HG02885 (cell line): ENCODE measurements at regions not wholly inside any gene's neighbourhood (a gene's known extent, or its start where the extent isn't known, plus 50 kb on each side); places are given as distances from the start of the nearest gene placed in this dataset.
"Not testable (repeated sequence)": the region's sequence is repeated elsewhere in the genome, so short reads cannot be mapped to it uniquely, and the experiment has no call there.

Experiments used
- ATAC-seq: cut with Tn5 transposase; IDR thresholded peaks from one replicate; pipeline ENCODE4 v1.9.1; 2021; ENCODE audit warnings: mild to moderate bottlenecking; ENCODE audit not compliant: unreplicated experiment, poor library complexity

DNA sequence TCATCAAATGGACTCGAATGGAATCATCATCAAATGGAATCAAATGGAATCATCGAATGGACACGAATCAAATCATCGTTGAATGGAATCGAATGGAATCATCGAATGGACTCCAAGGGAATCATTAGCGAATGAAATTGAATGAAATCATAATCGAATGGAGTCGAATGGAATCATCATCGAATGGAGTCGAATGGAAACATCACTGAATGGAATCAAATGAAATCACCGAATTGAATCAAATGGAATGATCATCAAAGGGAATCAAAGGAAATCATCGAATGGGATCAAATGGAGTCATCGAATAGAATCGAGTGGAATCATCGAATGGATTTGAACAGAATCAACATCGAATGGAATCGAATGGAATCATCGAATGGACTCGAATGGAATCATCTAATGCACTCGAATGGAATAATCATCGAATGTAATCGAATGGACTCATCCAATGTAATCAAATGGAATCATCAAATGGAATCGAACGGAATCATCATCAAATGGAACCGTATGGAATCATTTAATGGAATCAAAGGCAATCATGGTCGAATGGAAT lies 232.2 kb downstream of the SHCBP1 start:
- not testable (repeated sequence) for ATAC-seq

DNA sequence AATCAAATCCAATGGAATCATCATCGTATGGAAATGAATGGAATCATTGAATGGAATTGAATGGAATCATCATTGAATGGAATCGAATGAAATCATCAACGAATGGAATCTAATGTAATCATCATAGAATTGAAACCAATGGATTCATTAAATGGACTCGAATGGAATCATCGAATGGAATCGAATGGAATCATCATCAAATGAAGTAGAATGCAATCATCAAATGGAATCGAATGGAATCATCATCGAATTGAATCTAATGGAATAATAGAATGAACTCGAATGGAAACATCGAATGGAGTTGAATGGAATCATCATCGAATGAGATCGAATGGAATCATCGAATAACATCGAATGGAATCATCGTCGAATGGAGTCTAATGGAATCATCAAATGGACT lies 232.8 kb downstream of the SHCBP1 start:
- not testable (repeated sequence) for ATAC-seq

DNA sequence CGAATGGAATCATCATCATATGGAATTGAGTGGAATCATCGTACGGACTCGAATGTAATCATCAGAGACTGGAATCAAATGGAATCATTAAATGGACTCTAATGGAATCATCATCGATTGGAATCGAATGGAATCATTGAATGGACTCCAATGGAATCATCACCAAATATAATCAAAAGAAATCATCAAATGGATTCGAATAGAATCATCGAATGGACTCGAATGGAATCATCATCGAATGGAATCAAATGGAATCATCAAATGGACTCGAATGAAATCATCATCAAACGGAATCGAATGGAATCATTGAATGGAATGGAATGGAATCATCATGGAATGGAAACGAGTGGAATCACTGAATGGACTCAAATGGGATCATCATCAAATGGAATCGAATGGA lies 233.5 kb downstream of the SHCBP1 start:
- ATAC-seq = not testable (repeated sequence)

DNA sequence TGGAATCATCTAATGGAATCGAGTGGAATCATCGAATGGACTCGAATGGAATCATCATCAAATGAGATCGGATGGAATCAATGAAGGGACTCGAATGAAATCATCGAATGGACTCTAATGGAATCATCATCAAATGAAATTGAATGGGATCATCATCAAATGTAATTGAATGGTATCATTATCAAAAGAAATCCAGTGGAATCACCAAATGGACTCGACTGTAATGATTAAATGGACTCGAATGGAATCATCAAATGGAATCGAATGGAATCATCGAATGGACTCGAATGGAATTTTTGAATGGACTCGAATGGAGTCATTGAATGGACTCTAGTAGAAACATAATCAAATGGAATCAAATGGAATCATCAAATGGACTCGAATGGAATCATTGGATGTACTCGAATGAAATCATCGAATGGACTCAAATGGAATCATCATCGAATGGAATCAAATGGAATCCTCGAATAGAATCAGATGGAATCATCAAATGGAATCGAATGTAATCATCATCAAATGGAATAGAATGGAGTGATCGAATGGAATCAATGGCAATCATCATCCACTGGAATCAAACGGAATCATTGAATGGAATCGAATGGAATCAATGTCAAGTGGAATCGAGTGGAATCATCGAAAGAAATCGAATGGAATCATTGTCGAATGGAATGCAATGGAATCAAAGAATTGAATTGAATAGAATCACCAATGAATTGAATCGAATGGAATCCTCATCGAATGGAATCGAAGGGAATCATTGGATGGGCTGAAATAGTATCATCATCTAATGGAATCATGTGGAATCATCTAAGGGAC lies 234.2 kb downstream of the SHCBP1 start:
- ATAC-seq = peak; percentile 10

DNA sequence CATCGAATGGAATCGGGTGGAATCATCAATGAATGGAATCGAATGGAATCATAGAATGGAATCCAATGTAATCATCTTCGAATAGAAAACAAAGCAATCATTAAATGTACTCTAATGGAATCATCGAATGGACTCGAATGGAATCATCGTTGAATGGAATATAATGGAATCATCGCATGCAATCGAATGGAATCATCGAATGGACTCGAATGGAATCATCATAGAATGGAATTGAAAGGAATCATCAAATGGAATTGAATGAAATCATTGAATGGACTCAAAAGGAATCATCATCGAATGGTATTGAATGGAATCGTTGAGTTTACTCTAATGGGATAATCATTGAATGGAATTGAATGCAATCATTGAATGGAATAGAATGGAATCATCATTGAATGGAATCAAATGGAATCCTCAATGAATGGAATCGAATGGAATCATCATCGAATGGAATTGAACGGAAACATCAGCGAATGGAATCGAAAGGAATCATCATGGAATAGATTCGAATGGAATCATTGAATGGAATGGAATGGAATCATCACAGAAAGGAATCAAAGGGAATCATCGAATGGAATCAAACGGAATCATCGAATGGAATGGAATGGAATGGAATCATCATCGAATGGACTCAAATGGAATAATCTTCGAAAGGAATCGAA lies 234.9 kb downstream of the SHCBP1 start:
- ATAC-seq = not testable (repeated sequence)

DNA sequence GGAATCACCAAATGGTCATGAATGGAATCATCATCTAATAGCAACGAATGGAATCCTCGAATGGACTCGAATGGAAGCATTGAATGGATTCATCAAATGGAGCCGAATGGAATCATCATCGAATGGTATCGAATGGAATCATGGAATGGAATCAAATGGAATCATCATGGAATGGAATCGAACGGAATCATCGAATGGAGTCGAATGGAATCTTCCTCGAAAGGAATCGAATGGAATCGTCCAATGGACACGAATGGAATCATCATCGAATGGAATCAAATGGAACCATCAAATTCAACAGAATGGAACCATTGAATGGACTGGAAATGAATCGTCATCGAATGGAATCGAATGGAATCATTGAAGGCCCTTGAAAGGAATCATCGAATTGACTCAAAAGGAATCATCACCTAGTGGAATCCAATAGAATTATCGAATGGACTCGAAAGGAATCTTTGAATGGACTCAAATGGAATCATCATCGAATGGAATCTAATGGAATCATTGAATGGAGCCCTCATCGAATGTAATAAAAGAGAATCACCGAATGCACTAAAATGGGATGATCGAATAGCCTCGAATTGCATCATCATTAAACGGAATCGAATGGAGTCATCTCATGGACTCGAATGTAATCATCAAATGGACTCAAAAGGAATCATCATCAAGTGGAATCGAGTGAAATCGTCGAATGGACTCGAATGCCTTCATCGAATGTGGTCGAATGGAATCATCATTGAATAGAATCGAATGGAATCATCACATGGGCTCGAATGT lies 236.7 kb downstream of the SHCBP1 start:
- not testable (repeated sequence) for ATAC-seq

DNA sequence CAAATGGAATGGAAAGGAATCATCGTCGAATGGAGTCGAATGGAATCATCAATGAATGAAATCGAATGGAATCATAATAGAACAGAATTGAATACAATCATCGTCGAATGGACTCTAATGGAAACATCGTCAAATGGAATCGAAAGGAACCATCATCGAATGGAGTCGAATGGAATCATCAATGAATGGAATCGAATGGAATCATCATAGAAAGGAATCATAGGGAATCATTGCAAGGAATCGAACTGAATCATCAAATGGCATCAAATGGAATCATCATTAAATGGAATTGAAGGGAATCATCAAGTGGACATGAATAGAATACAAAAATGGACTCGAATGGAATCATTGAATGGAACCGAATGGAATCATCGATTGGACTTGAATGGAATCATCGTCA lies 237.6 kb downstream of the SHCBP1 start:
- not testable (repeated sequence) for ATAC-seq

DNA sequence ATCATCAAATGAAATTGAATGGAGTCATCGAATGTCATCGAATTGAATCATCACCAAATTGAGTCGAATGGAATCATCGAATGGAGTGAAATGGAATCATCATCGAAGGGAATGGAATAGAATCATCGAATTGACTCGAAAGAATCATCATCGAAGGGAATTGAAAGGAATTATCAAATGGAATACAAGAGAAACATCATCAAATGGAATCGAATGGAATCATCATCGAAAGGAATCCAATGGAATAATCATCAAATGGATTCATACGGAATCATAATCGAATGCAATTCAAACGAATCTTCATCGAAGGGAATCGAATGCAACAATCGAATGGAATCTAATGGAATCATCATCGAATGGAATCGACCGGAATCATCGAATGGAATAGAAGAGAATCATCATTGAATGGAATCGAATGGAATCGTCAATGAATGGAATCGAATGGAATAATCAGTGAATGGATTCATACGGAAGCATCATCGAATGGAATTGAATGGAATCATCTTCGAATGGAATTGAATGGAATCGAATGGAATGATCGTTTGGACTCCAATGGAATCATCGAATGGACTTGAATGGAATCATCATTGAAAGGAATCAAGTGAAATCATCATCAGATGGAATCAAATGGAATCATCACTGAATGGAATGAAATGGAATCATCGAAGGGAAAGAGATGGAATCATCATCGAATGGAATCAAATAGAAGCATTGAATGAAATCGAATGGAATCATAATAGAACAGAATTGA lies 238.2 kb downstream of the SHCBP1 start:
- not testable (repeated sequence) for ATAC-seq

DNA sequence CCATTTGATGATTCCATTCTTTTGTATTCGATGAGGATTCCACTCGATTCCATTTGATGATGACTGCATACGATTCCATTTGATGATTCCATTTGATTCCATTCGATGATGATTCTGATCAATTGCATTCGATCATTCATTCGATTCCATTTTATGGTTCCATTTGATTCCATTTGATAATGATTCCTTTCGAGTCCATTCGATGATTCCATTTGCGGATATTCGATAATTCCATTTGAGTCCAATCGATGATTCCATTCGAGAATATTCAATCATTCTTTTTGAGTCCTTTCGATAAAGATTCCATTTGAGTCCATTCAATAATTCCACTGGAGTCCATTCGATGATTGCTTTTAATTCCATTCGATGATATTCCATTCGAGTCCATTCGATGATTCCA lies 239.1 kb downstream of the SHCBP1 start:
- not testable (repeated sequence) for ATAC-seq

DNA sequence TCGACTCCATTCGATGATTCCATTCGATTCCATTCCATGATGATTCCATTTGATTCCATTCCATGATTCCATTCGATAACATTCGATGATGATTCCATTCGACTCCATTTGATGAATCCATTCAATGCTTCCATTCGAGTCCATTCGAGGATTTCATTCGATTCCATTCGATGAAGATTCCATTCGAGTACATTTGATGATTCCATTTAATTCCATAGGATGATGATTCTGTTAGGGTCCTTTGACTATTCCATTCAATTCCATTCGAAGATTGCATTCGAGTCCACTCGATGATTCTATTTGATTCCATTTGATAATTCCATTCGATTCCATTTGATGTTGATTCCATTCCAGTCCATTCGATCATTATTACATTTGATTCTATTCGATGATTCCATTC lies 239.8 kb downstream of the SHCBP1 start:
- not testable (repeated sequence) for ATAC-seq
